GM18507 (cell line): ENCODE measurements at regions not wholly inside any gene's neighbourhood (a gene's known extent, or its start where the extent isn't known, plus 50 kb on each side); places are given as distances from the start of the nearest gene placed in this dataset.

ENCODE experiments used
- DNase-seq: peaks from one replicate; pipeline ENCODE4 v3.0.0; 2011; ENCODE audit warnings: low read depth; ENCODE audit not compliant: insufficient read length; ENCODE audit errors: extremely low spot score
- FAIRE-seq: peaks from 2 replicates; lab custom pipeline; 2011; peaks lifted over from hg19 to GRCh38; lab: Jason Lieb, UNC

DNA sequence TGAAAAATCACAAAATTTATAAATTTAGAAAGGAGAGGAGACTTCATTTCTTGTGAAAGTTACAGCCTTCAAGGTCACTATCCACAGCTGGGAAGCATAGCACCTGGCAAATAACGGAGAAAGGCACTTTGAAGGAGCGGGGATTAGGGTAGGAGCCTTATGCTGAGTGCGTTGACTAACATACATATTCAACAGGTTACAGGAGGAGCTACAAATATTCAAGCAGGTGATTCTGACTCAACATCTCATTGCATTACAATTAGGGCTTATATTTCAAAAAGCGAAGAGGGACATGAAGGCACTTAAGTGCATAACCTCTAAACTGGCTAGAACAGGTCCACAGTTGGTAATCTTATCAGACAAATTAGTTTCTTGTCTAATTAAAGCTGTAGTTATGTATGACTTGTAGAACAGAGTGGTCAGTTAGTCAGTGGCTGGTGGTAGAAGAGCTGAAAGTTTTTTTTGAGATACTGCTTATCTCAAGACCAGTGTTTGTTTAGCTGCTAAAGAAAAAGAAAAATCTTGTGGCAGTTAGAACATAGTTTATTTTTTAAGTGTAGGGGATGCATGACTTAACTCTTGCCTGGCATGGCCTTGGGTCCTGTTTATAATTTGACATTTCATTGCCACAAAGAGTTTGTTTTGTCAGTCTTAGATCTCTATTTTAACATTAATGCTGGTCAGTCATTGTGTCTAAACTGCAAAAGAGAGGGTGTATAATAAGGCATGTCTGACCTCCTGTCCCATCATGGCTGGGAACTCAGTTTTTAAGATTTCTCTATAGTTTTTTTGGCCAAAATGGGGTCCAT lies 311.5 kb downstream of the DUSP10 start:
- FAIRE-seq (no peak), DNase-seq (no peak)

DNA sequence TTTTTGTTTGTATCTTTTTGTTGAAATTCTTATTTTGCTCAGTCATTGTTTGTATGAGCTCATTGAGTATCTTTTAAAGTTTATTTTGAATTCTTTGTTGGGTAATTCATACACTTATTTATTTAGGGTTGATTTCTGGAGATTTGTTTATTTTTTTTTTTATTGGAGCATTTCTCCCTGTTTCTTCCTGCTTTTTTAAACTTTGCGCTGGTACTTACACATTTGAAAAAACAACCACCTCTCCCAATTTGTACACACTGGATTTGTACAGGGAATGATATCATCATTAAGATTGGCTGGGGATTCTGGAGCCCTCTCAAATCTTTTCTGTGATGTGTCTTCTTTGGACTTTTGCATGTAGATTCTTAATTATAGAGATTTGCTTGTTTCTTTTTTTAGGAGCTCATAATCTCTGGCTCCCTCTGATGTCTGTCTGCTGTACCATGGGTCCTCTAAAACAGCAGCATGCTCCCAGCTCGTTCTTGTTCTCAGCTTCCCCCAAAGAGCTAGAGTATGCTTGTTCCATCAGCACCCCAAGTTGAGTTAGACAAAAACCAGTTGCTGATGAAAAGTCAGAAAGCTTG lies 310.7 kb downstream of the DUSP10 start:
- FAIRE-seq (no peak), DNase-seq (no peak)

DNA sequence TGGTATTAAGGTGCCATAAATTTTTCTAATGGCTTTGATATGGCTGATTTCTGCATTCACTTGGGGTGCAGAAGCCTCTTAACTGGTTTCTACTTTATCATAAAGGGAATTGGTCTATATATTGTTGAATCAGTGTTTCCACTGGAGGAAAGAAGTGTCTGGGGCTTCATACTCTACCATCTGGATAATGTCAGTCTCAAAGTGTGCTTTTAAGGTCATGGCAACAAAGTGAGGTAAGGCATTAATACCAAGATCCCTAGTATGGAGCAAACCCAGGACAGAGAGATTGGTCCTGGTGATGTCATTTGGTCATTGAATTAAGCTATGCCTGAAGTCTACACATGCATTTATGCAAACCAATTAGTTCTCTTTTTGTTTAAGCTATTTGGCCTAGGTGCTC lies 309.9 kb downstream of the DUSP10 start:
- no peak for FAIRE-seq
- DNase-seq, result no peak

DNA sequence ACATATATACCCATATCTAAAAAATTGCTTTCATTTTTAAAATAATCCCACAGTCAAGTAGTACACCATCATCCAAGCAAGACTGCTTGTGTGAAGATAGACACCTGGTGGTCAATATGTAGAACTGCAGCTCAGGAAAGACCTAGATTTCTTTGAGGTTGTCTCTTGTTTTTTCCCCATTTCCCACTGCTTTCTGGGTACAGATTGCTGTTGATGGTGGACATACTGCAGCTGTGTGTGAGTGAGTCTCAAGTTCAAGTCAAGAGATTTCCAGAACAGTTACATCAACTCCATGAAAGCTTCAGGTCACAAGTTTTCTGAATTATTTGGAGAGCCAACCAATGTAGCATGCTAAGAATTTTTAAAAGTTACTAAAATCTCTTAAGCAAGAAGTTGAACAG lies 306.4 kb downstream of the DUSP10 start:
- FAIRE-seq (peak; percentile 91), DNase-seq (peak; percentile 9)

DNA sequence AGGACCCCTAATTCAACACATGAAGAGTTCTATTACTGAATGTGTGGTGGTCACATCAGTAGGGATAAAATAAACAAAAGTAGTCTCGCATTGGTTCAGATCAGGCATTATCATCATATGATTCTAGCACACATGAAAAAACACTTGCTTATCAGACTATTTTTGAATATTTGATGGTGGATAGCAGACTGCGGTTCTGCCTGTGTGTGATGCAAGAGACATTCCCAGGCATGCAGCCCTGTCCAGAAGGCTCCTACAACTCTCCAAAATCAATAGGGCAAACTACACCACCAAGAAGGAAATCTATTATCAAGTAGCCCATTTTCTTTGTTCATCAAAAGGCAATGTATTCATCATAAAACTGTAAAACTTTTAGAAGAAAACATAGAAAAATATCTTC lies 304.7 kb downstream of the DUSP10 start:
- no peak for DNase-seq
- FAIRE-seq, result no peak

DNA sequence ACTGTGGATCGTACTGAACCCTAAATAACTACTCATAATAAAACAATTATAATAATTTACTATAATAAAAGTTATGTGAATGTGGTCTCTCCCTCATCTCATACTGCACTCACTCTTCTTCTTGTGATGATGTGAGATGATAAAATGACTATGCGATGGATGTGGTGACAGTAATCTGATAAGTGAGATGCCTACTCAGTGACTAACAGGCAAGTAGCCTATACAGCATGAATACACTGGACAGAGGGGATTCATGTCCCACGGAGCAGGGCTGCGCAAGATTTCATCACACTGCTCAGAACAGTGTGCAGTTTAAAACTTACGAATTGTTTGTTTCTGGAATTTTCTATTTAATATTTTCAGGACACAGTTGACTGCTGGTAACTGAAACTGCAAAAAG lies 304.0 kb downstream of the DUSP10 start:
- FAIRE-seq (no peak), DNase-seq (no peak)

DNA sequence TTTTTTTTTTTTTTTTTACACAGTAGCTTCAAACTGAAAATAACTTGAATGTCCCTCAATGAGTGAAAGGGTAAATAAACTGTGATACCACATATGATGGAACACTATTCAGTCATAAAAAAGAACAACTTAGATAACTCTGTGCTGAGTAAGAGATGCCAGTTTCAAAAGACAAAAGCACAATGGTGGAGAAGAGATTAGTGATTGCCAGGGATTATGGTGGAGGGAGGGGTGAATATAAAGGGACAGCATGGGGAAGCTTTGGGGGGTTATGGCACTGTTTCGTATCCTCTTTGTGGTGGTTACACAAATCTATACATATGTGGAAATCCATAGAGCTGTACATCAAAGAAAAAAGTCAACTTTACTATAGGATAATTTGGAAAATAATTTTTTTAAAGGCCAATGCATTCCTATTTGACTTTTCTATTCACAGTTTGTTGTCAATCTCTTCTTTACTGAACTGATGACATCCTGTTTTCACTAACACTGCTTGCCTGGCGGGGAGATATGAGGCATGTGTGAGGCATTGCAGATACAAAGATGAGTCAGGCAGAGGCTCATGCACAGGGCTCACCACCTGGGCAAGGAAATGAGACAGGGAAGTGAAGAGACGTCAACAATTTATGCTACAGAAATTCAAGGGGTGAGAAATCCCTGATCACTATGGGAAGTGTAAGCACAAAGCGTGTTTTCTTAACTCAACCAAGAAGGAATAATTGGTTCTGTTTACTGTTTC lies 302.7 kb downstream of the DUSP10 start:
- FAIRE-seq (no peak), DNase-seq (peak; percentile 3)

DNA sequence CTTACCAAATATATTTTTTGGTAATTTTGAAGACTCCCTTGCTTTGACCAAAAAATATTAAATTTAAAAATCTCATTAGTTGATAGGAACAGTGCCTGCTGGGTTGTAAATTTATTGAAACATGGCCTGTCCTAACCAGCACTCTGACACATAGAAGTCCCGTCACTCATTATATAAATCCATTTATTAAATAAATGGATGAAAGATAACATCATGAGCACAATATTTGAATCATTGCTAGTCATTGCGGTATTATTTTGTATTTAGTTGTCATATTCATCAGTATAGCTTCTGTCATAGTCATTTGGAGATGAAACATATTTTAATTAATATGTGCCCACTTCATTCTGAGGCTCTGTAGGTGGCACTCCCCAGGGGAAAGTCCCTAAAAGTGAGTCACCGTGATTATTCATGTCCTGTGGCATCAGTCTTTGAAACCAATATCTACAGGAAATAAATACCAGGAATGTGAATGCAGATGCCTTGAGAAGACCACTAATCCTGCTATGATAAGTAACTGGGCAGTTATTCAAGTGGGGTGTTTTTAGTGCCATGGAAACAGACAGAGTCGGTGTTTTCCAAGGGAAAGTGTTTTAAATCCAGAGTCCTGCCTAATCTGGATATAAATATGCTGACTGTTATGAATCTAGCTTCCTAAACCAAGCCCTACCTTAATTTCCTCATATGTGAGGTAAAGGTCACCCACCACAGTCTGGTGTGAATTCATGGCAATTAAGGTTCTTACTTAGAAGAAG lies 302.0 kb downstream of the DUSP10 start:
- FAIRE-seq (peak; percentile 15), DNase-seq (no peak)

DNA sequence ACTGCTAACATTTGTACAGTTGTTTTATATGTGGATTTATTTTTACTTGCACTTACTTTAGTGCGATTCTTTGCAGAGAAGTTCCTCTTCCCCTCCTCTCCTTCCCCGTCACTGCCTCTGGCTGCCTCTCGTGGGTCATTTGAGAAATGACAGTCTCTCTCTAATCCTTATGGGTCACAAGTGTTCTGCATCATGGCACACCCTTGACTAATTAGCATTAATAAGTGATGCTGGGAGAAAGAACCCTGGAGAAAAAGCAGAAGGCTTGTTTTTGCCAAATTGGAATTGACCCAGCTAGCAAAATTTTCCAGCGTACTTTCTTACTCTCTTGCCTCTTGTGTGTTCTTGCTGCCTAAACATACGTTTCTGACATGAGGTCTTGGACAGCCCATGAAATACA lies 301.2 kb downstream of the DUSP10 start:
- FAIRE-seq (peak; percentile 65), DNase-seq (no peak)

DNA sequence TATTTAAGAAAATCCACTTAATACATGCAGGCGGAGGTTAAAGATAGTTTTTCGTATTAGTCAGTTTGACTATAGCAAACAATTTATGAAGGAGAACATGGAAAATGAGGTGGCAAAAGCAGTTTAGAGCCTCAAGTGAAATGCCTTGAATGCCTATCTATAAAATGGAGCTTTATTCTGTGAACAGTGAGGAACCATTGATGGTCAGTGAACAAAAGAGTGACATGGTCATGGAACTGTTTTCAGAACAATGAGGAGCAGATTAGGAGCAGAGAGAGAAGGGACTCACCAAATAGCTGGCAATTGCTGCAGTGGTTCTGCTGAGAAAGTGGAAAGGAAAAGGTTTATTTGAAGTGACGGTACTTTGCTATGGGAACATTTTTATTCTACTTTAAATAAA lies 299.8 kb downstream of the DUSP10 start:
- DNase-seq, result no peak
- no peak for FAIRE-seq

DNA sequence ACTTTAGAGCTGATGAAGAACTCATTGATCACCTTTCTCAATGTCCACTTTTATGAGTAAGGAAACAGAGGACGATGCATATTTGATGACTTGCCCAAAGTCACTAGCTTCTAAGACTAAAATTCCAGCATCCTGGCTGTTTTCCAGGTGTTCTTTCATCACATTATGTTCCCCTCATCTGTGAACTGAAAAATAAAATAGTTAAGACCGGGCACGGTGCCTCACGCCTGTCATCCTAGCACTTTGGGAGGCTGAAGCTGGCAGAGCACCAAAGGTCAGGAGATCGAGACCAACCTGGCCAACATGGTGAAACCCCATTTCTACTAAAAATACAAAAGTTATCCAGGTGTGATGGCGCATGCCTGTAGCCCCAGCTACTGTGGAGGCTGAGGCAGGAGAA lies 297.5 kb downstream of the DUSP10 start:
- FAIRE-seq (no peak), DNase-seq (no peak)

DNA sequence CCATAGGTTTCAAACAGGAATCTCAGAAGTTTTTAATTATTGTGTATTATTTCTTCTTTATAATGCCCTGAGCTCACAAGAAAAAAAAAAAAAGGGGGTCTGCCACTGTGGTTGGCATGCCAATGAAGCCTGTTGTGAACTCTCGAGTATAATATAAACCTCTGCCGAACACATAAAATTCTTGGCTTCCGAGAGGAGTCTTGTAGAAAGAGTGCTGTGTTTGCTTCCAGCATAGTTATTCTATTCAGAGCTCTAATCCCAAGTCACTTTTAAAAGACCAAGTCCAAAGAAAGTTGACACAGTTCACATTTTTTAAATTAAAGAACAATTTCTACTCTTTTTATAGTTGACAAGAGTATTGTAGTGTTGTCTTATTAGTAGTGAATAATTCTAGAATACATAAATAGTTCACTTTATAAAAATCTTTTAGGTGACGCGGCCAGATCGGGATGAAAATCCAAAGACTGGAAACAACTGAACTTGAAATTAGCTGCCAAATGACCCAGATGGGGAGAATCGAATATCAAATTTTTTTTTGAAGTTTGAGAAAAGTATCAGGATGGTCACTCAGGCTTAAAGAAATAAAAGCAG lies 293.2 kb downstream of the DUSP10 start:
- DNase-seq, result no peak
- no peak for FAIRE-seq

DNA sequence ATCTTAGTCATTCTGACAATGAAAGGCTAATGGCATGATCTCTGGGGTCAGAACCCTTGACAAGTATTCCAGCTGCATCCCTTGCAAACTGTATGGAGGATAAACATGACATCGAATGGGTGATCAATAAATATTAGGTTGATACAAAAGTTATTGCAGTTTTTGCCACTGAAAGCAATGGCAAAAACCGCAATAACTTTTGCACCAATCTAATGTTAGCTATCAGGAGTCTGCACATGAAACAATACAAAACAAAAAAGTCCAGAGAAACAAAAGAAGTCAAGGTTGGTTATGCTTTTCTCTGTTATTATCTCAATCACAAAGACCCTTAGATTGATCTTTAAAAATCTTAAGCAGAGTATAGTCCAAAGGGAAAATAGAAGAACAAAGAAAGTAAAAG lies 292.7 kb downstream of the DUSP10 start:
- FAIRE-seq, result no peak
- no peak for DNase-seq

DNA sequence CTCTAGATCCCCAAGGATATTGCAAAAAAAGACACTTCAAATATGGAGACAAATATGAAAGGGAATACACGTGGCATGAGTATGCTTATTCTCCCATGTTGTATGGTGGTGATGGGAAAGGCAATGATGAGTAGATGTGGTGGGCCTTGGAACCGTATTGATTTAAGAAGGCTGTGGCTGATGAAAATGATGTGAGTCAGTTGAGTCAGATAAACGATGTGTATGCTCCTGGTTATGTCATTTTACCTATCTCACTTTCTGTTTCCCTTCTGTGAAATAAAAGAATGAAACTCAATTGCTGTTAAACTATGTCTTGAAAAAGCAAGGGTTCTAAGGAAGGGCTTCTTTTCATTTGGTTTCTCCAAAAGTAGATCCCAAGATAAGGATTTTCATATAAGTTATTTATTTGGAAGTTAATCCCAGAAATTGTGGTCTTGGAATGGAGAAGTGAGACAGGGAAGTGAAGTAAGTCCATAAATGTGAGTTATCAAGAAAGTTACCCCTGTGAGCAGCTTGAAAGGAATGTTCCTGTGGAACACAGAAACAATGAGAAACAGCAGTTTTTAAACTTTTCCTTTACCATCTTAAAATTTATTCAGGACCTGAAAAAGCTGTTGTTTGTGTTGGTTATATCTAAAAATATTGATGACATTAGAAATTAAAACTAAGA lies 292.0 kb downstream of the DUSP10 start:
- FAIRE-seq, result peak; percentile 48
- no peak for DNase-seq

DNA sequence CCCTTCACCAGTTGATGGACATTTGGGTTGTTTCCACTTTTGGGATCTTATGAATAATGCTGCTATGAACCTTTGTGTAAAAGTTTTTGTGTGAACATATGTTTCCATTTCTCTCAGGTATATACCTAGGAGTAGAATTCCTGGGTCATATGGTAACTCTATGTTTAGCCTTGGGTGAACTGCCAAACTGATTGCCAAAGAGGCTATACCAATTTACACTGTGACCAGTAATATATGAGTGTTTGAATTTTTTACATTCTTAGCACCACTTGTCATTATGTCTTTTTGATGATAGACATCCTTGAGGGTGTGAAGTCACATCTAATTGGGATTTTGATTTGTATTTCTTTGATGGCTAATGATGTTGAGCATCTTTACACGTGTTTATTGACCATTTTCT lies 290.1 kb downstream of the DUSP10 start:
- DNase-seq, result no peak
- no peak for FAIRE-seq

DNA sequence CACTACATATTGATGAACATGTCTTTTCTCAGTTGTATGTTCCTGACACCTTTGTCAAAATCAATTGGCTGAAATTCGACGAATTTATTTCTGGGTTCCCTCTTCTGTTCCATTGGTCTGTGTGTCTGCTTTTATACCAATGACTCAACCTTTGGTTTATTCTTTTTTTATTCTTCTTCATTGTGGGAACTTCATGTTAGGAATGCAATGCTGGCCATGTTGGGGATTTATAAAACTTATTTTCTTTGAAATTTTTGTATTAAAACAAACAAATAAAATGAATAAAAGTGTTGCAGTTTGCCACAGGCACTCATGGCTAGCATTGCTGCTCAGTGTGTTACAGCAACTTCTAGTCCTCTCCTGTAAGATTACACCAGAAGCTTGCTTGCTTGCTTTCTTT lies 287.8 kb downstream of the DUSP10 start:
- DNase-seq, result no peak
- FAIRE-seq, result no peak

DNA sequence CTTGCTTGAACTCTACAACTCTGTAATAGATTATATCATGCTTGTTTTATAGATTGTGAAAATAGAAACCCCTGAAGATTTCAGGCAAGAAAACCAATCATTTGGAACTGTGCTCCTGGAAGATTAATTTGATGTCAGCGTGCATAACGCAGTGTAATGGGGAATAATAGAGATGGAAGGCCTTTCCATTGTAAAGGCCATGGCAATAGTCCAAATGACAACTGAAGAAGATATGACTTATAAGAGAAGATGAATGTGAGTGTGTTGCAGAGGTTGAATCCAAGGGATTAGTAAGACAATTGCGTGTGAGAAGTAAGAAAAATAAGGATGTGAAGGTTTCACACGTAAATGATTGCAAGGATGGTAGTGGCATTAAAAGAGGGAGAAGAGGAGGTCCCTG lies 285.0 kb downstream of the DUSP10 start:
- no peak for FAIRE-seq
- DNase-seq, result no peak

DNA sequence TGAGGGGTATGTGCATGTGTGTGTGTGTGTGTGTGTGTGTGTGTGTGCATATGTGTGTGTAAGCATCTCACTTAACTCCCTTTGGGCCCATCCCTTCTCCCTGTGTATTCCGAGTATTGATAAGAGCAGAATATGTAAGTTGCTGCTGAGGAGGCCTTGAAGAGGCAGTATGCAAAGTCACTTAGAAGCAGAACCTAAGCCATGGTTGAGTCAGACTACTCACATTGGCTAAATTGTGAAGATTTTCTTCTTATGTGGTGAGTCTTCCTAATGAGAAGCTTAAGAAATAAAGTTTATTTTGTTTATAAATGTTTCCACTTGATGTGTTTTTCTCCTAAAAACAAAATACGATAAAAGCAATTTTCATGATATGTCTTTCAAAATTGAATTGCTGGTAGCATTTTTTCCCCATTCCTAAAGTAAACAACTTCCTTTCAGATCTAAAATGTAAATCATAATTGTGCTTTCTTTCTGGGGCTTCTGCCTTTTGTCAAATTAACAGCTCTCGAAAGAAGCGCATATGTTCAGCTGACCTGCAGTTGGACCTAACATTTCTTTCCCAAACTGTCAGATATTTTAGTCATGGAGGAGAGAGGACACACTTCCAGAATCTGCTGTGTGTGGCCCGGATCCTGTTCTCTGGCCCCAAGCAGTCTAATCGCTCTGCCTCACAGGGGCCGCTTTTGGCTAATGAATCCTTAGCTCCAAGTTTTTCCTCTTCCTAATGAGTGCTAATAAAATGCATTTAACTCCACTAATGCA lies 284.0 kb downstream of the DUSP10 start:
- DNase-seq (no peak), FAIRE-seq (no peak)
